ENCODE measurements at regions not wholly inside any gene's neighbourhood (a gene's known extent, or its start where the extent isn't known, plus 50 kb on each side); places are given as distances from the start of the nearest gene placed in this dataset.

GRCh38 chr3:191066669-191067068, 132.4 kb upstream of the OSTN start:
- TF ChIP-seq CTCF (IDR thresholded peaks at IDR 0.05; ENCODE audit: unreplicated experiment) = no peak
- H3K4me1 Mint-ChIP-seq (ENCODE audit: low read depth) = no peaks in the 10 kb centered on the region
- H3K4me3 Mint-ChIP-seq (ENCODE audit: low read depth) = no peak overlapping the region
- no peaks in the 10 kb centered on the region for H3K9me3 Mint-ChIP-seq (ENCODE audit: low read depth)
- no peak overlapping the region for H3K27ac Mint-ChIP-seq
- H3K36me3 Mint-ChIP-seq (ENCODE audit: insufficient read depth) = no peaks in the 10 kb centered on the region
- H3K27me3 Mint-ChIP-seq = no peaks in the 10 kb centered on the region
- no peak for DNase-seq (ENCODE audit: low spot score, unreplicated experiment)

DNA sequence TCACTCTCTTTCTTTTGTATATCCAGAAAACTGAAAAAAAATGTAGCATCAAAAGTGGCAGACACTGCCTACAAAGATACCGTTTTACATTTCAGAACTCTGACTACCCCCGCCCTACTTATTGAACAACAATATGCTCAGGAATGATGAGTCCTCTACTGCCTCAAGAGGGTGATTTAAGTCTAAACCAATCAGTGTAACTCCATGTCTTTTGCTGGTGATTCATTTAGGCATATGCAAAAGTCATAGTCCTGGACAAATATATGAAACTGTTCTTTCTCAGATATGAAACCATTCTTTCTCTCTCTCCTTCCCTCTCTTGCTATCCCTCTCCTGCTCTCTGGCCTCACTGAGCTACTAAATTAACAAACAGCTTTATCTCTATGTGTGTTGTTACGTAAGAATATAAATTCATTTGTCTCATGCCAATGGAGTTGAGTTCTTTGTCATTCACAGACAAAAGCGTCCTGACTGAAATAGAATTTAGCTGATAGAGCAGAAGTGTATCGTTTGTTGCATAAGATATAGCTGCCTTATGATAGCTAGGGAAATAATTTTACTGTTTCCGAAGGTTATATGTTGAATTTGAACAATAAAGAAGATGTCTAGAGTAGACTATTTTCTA, 133.7 kb upstream of the OSTN start:
- Mint-ChIP-seq H3K4me1 (ENCODE audit: low read depth) (no peaks in the 10 kb centered on the region), H3K27ac (no peak overlapping the region), H3K27me3 (no peaks in the 10 kb centered on the region), H3K9me3 (ENCODE audit: low read depth) (peaks cover 2% of the 10 kb centered on the region), H3K36me3 (ENCODE audit: insufficient read depth) (no peaks in the 10 kb centered on the region), H3K4me3 (ENCODE audit: low read depth) (no peak overlapping the region)
- no peak for DNase-seq (ENCODE audit: low spot score, unreplicated experiment)
- TF ChIP-seq CTCF (IDR thresholded peaks at IDR 0.05; ENCODE audit: unreplicated experiment) = no peak

- Mint-ChIP-seq H3K27me3 (no peaks in the 10 kb centered on the region), H3K27ac (no peak overlapping the region), H3K9me3 (ENCODE audit: low read depth) (peaks cover 3% of the 10 kb centered on the region), H3K4me1 (ENCODE audit: low read depth) (peaks cover 1% of the 10 kb centered on the region), H3K36me3 (ENCODE audit: insufficient read depth) (no peaks in the 10 kb centered on the region), H3K4me3 (ENCODE audit: low read depth) (no peak overlapping the region)
- peak; percentile 69 for TF ChIP-seq CTCF (IDR thresholded peaks at IDR 0.05; ENCODE audit: unreplicated experiment)
- DNase-seq (ENCODE audit: low spot score, unreplicated experiment) = no peak
Measured at GRCh38 chr3:191051037-191051436, 148.0 kb upstream of the OSTN start.

- DNase-seq (ENCODE audit: low spot score, unreplicated experiment) = no peak
- TF ChIP-seq CTCF (IDR thresholded peaks at IDR 0.05; ENCODE audit: unreplicated experiment) = no peak
- peaks cover 11% of the 10 kb centered on the region for H3K9me3 Mint-ChIP-seq (ENCODE audit: low read depth)
Measured at GRCh38 chr3:191047930-191048329, 151.1 kb upstream of the OSTN start.

DNA sequence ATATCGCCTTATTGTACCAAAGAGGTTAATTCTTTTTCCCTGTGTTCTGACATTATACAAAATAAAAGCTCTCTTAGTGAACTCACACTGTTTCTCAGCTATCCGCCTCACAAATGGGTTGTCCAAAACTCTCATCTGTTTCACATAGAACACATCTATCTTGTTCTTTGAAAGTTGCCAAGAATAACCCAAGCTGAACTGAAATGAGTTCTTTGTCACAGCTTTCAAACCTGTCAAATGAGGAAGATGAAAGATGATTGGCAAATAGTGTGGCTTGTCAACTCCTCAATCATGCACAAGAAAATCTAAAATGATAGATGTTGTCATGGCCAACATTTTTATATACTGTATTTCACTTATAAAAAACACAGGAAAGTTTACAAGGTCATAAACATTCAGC, 168.1 kb upstream of the OSTN start:
- Mint-ChIP-seq H3K4me1 (ENCODE audit: low read depth) (no peaks in the 10 kb centered on the region), H3K4me3 (ENCODE audit: low read depth) (no peak overlapping the region), H3K36me3 (ENCODE audit: insufficient read depth) (no peaks in the 10 kb centered on the region), H3K9me3 (ENCODE audit: low read depth) (no peaks in the 10 kb centered on the region), H3K27me3 (no peaks in the 10 kb centered on the region), H3K27ac (no peak overlapping the region)
- no peak for TF ChIP-seq CTCF (IDR thresholded peaks at IDR 0.05; ENCODE audit: unreplicated experiment)
- no peak for DNase-seq (ENCODE audit: low spot score, unreplicated experiment)

More at GRCh38 chr3:191047930-191048329, 151.1 kb upstream of the OSTN start:
- Mint-ChIP-seq H3K27ac (no peak overlapping the region), H3K4me1 (ENCODE audit: low read depth) (peaks cover 1% of the 10 kb centered on the region), H3K4me3 (ENCODE audit: low read depth) (no peak overlapping the region), H3K27me3 (no peaks in the 10 kb centered on the region), H3K36me3 (ENCODE audit: insufficient read depth) (no peaks in the 10 kb centered on the region)

Measured in progenitor cell of endocrine pancreas (in vitro differentiated cells).